Activated T-cell treated with anti-CD3 and anti-CD28 coated beads, Interleukin-2, amount 50 U/mL, for 72 hours (primary cell): ENCODE measurements at regions not wholly inside any gene's neighbourhood (a gene's known extent, or its start where the extent isn't known, plus 50 kb on each side); places are given as distances from the start of the nearest gene placed in this dataset.

Experiments used
- ATAC-seq, 2 donors: fragments of 150-1000 bp; cut with Tn5 transposase; replicated peaks in 1 of 2; 2 replicates each; pipeline ENCODE4 v1.10.0; 2021; ENCODE audit warnings: moderate library complexity in 2 of 2, mild to moderate bottlenecking in 1 of 2
- DNase-seq, 2 donors: peaks; one replicate each; pipeline ENCODE4 v3.0.0; 2021 to 2022; ENCODE audit warnings: mixed read lengths in 1 of 2
- H3K27ac Mint-ChIP-seq: one replicate; pipeline ENCODE4 v1.8.0; 2022; ENCODE audit warnings: mild to moderate bottlenecking, moderate library complexity, mixed read lengths
- H3K27me3 Mint-ChIP-seq: one replicate; pipeline ENCODE4 v1.8.0; 2022; ENCODE audit warnings: low read depth, mixed read lengths
- H3K36me3 Mint-ChIP-seq, 2 donors: one replicate each; pipeline ENCODE4 v1.8.0; 2022; ENCODE audit warnings: mixed read lengths in 2 of 2, mild to moderate bottlenecking in 1 of 2; ENCODE audit not compliant: insufficient read depth in 2 of 2
- H3K4me1 Mint-ChIP-seq: one replicate; pipeline ENCODE4 v1.8.0; 2022; ENCODE audit warnings: low read depth, mixed read lengths
- H3K4me3 Mint-ChIP-seq, 2 donors: one replicate each; pipeline ENCODE4 v1.8.0; 2022; ENCODE audit warnings: mild to moderate bottlenecking in 2 of 2, mixed read lengths in 2 of 2, moderate library complexity in 2 of 2
- H3K9me3 Mint-ChIP-seq, 2 donors: one replicate each; pipeline ENCODE4 v1.8.0; 2022; ENCODE audit warnings: mixed read lengths in 2 of 2

DNA sequence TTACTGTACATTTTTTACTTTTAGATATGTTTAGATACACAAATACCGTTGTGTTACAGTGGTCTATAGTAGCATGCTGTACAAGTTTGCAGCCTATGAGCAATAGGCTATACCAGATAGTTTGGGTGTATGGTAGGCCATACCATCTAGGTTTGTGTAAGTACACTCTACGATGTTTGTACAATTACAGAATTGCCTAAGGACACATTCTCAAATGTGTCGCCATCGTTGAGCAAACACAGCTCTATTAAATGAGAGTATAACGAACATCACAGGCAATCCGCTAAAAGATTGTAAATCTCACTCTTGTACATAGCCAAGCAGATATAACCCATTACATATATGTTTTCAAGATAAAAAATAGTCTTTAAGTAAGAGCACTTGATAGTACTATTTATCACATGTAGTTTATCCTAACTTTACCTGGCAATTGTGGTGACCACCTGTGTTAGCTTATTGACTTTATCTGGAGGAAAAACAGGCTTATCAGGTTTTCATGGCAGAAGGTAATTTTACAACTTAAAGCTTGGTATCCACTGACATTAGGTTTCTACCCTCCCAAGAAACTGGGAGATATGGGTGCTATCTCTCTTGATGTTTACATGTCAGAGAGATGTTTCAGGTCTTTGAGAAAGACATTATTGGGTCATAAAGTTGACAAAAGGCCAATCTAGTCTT lies 898.7 kb downstream of the NSUN3 start:
- Mint-ChIP-seq H3K27ac (no peak overlapping the region), H3K27me3 (no peaks in the 10 kb centered on the region), H3K36me3 (peaks cover 0 to 2% of the 10 kb centered on the region in 2 donors), H3K4me3 (no peak overlapping the region), H3K4me1 (no peaks in the 10 kb centered on the region), H3K9me3 (peaks cover 7 to 8% of the 10 kb centered on the region in 2 donors)
- ATAC-seq (no peak), DNase-seq (no peak)

DNA sequence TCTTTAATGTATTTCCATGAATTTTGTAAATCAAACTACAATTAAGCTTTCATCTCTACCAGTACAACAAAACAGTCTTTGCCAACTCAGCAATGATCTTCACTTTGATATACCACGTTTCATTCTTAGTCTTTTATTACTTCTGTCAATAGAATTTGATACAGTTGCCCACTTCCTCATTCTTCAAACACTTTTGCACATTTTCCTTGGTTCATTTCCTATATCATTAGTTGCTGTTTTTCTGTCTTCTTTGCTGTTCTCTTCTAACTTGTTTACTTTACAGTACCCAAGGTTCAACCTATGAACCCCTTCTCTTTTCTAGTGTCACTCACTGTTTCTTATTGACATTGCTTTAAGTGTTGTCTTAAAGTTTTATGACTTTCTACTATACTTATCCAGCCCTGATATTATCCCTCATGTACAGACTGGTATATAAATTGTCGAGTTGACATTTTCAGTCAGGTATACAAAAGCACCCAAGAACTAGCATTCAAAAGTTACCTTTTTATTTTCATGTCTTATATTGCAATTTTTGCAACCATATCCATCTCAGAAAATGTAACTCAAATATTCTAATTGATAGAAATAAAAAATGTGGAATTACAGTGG lies 903.1 kb downstream of the NSUN3 start:
- H3K4me3 Mint-ChIP-seq, result no peak overlapping the region
- no peak for DNase-seq
- no peaks in the 10 kb centered on the region for H3K27me3 Mint-ChIP-seq

DNA sequence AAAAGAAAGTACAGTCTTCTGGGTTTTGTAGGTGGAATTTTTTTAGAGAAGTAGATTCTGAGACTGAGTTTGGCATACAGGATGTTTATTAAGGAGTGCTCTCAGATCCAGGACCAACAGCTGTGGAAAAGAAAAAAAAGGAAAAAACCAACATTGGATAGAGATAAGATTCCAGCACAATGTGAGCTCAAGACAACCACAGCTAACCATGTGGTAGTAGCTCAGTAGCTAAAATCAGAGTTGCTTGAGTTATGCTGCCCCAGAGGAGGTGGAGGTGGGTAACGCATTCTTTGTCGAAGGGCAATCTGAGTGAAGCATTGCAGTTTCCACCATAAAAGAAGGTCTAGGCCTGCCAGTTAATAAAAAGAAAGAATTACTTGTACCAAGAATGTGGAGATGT lies 904.3 kb downstream of the NSUN3 start:
- H3K36me3 Mint-ChIP-seq, result peaks cover 0 to 2% of the 10 kb centered on the region in 2 donors
- ATAC-seq (no peak), DNase-seq (no peak)
- no peaks in the 10 kb centered on the region for H3K27me3 Mint-ChIP-seq
- H3K27ac Mint-ChIP-seq, result no peak overlapping the region
- H3K4me3 Mint-ChIP-seq, result no peak overlapping the region
- H3K4me1 Mint-ChIP-seq, result no peaks in the 10 kb centered on the region
- H3K9me3 Mint-ChIP-seq, result peaks cover 7 to 9% of the 10 kb centered on the region in 2 donors

More for the DNA sequence above, 903.1 kb downstream of the NSUN3 start:
- H3K27ac Mint-ChIP-seq, result no peak overlapping the region
- no peaks in the 10 kb centered on the region for H3K4me1 Mint-ChIP-seq
- ATAC-seq, result no peak
- H3K9me3 Mint-ChIP-seq, result peaks cover 5 to 8% of the 10 kb centered on the region in 2 donors
- peaks cover 0 to 2% of the 10 kb centered on the region in 2 donors for H3K36me3 Mint-ChIP-seq

DNA sequence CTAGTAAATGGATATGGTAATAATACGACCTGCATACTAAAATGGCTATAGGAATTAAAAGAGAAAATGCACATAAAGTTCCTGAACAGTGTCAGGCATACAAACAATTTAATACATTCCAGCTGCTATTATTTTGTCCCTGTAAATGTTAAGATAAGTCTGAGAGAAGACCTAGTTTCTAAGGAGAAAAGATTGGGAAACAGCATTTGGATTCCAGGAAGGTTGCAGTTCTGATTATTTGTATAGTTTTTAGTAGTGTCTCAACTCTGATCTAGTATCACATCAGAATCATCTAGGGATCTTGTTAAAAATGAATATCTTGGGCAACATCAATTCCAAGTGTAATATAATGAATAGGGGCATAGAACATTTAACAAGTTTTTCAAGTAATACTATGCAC lies 905.7 kb downstream of the NSUN3 start:
- H3K4me3 Mint-ChIP-seq, result no peak overlapping the region
- DNase-seq, result no peak
- H3K4me1 Mint-ChIP-seq, result no peaks in the 10 kb centered on the region
- peaks cover 7 to 9% of the 10 kb centered on the region in 2 donors for H3K9me3 Mint-ChIP-seq
- peaks cover 0 to 2% of the 10 kb centered on the region in 2 donors for H3K36me3 Mint-ChIP-seq
- ATAC-seq, result no peak
- no peak overlapping the region for H3K27ac Mint-ChIP-seq
- no peaks in the 10 kb centered on the region for H3K27me3 Mint-ChIP-seq

DNA sequence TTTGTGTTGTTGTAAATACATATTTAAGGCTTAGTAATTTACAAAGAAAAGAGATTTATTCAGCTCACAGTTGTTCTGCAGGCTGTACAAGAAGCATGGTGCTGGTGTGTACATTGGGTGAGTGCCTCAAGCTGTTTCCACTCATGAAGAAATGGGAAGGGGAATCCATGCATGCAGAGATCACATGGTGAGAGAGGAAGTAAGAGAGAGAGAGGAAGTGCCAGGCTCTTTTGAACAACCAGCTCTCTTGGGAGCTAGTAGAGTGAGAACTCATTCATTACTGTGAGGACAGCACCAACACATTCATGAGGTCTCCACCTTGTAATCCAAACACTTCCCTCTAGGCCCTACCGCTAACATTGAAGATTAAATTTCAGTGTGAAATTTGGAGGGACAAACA lies 909.2 kb downstream of the NSUN3 start:
- Mint-ChIP-seq H3K36me3 (no peaks in the 10 kb centered on the region), H3K27me3 (no peaks in the 10 kb centered on the region), H3K9me3 (peaks cover 3 to 8% of the 10 kb centered on the region in 2 donors), H3K4me3 (no peak overlapping the region), H3K4me1 (no peaks in the 10 kb centered on the region), H3K27ac (no peak overlapping the region)
- ATAC-seq, result no peak
- DNase-seq, result no peak

DNA sequence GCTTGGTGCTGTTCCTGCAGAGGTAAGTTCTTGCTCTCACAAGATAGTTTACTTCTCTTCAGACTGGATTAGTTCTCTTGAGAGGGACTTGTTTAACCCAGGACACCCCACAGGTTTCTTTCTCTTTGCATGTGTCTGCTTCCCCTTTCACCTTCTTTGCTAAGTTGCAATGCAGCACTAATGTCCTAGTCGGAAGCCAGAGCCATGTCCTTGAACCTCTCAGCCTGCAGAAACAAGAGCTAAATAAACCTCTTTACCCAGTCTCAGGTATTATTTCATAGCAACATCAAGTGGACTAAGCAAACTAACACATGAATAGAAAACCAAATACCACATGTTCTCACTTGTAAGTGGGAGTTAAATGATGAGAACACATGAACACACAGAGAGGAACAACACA lies 915.2 kb downstream of the NSUN3 start:
- no peak overlapping the region for H3K4me3 Mint-ChIP-seq
- no peaks in the 10 kb centered on the region for H3K4me1 Mint-ChIP-seq
- DNase-seq, result no peak
- H3K9me3 Mint-ChIP-seq, result peaks cover 9 to 16% of the 10 kb centered on the region in 2 donors
- H3K27ac Mint-ChIP-seq, result no peak overlapping the region
- no peaks in the 10 kb centered on the region for H3K36me3 Mint-ChIP-seq
- H3K27me3 Mint-ChIP-seq, result no peaks in the 10 kb centered on the region
- no peak for ATAC-seq

DNA sequence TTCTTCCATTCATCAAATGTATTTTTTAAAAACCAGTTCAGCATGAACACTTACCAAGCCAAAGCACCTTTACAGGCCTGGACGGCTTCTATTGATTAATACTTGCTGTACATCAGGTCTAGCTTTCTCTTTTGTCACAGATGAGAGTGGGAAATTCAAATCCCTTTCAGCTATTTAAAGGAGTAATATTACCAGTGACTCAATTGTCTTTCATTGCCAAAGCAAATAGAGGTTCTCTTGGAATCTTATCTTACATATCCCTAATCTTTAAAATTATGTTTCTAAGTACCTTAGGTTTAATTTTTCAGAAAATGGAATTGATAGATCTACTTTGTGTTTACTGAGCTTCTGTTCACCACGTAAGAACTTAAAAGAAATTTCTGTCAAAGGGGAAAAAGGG lies 922.9 kb downstream of the NSUN3 start:
- Mint-ChIP-seq H3K4me3 (no peak overlapping the region), H3K27ac (no peak overlapping the region), H3K27me3 (no peaks in the 10 kb centered on the region), H3K36me3 (no peaks in the 10 kb centered on the region), H3K4me1 (no peaks in the 10 kb centered on the region), H3K9me3 (peaks cover 2 to 4% of the 10 kb centered on the region in 2 donors)
- DNase-seq, result no peak
- ATAC-seq, result no peak

DNA sequence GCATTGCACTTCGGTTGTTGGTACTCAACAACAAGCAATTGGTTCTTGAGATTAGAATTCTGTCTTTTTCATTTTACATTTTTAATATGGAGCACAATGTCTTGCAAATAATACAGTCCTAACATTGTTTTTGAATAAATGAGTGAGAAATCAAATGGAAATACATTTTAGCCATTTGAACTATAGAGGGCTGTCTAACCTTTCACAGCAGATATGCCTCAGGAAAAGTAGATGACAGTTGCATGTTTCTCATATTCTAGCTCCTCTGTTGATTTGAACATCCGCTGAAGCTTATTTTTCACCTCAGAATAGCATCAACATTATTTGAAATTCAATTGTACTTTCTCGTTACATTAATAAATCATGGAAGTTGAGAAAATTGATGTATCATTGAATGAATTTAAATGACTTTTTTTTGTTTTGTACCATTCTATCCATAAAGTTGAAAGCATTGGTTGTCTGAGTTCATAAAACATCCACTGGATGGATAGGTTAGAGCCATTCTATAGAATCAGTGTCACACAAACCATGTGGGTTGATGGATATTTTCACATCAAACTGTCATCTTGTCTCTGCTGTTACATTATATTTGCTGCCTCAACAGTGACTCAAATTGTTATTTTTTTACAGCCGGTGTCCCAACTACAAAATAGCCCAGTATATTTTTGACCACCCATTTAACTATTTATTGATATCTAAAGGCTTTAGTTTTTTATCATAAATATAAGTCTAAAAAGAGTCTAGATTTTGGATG lies 928.3 kb downstream of the NSUN3 start:
- H3K27ac Mint-ChIP-seq, result no peak overlapping the region
- no peak for ATAC-seq
- H3K4me3 Mint-ChIP-seq, result no peak overlapping the region
- H3K9me3 Mint-ChIP-seq, result peaks cover 5 to 8% of the 10 kb centered on the region in 2 donors
- DNase-seq, result no peak
- no peaks in the 10 kb centered on the region for H3K4me1 Mint-ChIP-seq
- no peaks in the 10 kb centered on the region for H3K27me3 Mint-ChIP-seq
- H3K36me3 Mint-ChIP-seq, result no peaks in the 10 kb centered on the region

DNA sequence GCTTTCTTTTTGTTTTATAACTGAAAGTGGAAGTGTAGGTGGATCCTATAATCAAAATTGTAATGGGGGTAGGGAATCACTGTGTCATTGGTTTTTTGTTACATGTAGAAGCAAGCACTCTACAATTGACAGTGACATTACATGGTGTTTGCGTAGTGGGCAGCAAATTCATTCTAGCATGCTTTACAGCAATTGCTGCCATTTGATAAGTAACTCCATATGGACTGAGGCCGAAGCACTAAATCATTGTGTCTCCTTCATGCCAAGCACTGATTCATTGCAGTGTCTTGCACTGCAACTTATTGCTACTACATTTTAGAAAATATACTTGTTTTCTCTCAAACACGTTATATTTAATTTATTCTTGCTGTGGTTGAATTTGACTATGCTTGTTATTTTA lies 933.9 kb downstream of the NSUN3 start:
- ATAC-seq (no peak), DNase-seq (no peak)
- Mint-ChIP-seq H3K9me3 (peaks cover 3 to 6% of the 10 kb centered on the region in 2 donors), H3K4me1 (no peaks in the 10 kb centered on the region), H3K27ac (no peak overlapping the region), H3K4me3 (no peak overlapping the region), H3K27me3 (no peaks in the 10 kb centered on the region), H3K36me3 (no peaks in the 10 kb centered on the region)

DNA sequence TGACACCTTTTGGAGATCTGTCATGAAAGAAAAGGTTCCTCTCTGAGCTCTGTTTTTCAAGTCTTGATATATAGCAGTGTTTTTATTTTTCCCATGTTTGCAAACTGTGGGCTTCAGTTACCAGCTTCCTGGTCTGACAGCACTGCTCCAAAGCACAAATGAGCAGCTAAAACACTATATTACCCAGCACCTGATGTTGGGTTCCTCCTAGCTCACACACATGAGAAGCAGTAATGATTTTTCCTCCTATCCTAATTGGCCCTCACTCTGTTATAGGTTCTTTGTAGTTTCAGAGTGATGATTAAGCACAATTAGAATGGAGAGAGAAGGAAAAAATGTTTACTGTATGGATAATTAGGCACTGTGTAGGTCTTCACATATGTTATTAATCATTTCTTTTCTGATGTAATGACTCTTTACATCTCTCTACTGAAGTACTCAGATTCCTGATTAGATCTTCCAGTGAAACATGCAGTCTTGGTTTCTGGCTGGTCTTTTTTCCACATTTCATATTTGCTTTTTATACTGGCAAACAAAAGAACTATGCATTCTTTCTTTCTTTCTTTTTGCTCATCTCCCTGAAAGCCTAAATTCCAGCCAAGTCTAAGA lies 939.7 kb downstream of the NSUN3 start:
- Mint-ChIP-seq H3K4me1 (no peaks in the 10 kb centered on the region), H3K9me3 (peaks cover 0 to 8% of the 10 kb centered on the region in 2 donors), H3K36me3 (no peaks in the 10 kb centered on the region), H3K27ac (no peak overlapping the region), H3K4me3 (no peak overlapping the region), H3K27me3 (no peaks in the 10 kb centered on the region)
- DNase-seq (no peak), ATAC-seq (no peak)

DNA sequence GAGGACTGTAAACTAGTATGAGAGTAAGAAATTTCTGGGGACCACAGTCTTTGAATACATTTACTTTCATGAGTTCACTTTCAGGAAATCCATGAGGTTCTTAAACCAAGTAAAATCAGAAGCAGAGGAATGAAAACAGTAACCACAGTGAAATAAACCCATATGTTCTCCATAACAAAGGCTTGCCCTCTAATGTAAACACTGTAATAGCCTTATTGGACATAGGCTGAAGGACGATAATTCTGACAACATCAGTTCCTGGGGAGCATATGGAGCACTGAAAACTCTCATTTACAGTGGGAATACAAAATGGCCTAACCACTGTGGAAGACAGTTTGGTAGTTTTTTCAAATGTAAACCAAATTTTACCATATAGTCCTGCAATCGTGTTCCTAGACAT lies 965.8 kb downstream of the NSUN3 start:
- Mint-ChIP-seq H3K27ac (no peak overlapping the region), H3K4me1 (no peaks in the 10 kb centered on the region)
- ATAC-seq, result no peak

DNA sequence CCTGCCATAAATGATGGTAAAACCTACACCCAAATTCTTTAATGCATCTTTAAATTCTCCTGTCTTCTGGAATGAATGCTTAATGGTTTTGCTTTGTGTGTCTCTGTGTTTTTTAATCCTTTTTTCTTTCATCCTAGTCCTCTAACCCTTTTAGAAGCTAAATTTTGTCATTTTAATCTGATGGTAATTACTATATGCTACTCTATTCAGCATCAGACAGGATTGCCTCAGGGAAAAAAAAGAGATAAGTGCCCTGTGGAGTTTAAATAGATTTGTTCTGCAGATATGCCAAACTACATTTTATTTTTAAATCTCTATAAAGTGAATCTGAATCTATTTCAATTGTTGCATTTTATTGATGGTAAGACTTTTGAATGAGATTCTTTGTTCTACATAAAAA lies 966.8 kb downstream of the NSUN3 start:
- no peaks in the 10 kb centered on the region for H3K36me3 Mint-ChIP-seq
- ATAC-seq, result no peak
- H3K9me3 Mint-ChIP-seq, result peaks cover 2 to 7% of the 10 kb centered on the region in 2 donors
- no peak overlapping the region for H3K4me3 Mint-ChIP-seq
- no peaks in the 10 kb centered on the region for H3K4me1 Mint-ChIP-seq
- no peaks in the 10 kb centered on the region for H3K27me3 Mint-ChIP-seq
- DNase-seq, result no peak
- no peak overlapping the region for H3K27ac Mint-ChIP-seq

More for the DNA sequence above, 965.8 kb downstream of the NSUN3 start:
- no peak overlapping the region for H3K4me3 Mint-ChIP-seq
- H3K9me3 Mint-ChIP-seq, result peaks cover 0 to 8% of the 10 kb centered on the region in 2 donors
- H3K27me3 Mint-ChIP-seq, result no peaks in the 10 kb centered on the region
- no peaks in the 10 kb centered on the region for H3K36me3 Mint-ChIP-seq
- DNase-seq, result no peak

DNA sequence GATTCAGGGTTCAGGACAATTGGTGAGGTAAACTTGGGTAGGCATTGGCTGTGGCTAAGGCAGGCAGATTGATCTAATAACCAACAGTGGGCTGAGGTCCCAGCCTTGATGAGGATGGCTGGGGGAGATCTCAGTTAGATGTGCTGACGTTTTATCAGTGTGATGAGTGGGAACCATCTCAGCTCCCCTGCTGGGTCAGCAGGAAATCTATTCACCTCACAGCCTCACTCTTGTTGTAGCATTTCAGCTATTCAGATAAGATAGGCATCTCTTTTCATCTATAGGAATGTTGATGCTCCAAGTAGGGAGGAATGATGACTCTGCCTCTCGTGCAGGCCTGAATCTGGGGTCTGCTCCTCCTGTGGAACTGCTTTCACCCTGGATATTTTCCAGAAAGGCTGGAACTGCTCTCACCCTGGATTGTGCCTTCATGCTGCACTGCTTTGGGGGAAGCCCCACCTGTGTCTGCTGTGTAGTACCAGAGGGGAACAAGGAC lies 973.7 kb downstream of the NSUN3 start:
- Mint-ChIP-seq H3K36me3 (no peaks in the 10 kb centered on the region), H3K4me3 (no peak overlapping the region), H3K9me3 (peaks cover 8 to 18% of the 10 kb centered on the region in 2 donors), H3K27ac (no peak overlapping the region), H3K4me1 (no peaks in the 10 kb centered on the region), H3K27me3 (no peaks in the 10 kb centered on the region)
- no peak for ATAC-seq
- DNase-seq, result no peak
